SH-SY5Y (cell line): ENCODE measurements at regions not wholly inside any gene's neighbourhood (a gene's known extent, or its start where the extent isn't known, plus 50 kb on each side); places are given as distances from the start of the nearest gene placed in this dataset.

Experiments used
- GATA2 ChIP-seq: IDR thresholded peaks from 2 replicates; pipeline ENCODE4 v1.6.1; 2011; ENCODE audit warnings: mild to moderate bottlenecking, low read depth, low read length
- GATA3 ChIP-seq: IDR thresholded peaks from 2 replicates; pipeline ENCODE4 v1.6.1; 2011; ENCODE audit warnings: low read depth, mild to moderate bottlenecking, low read length, moderate library complexity

GRCh38 chr2:144213797-144214196 lies 306.1 kb downstream of the ZEB2 start:
- no peak for TF ChIP-seq GATA3
- TF ChIP-seq GATA2, result no peak
